Keratinocyte (primary cell): ENCODE measurements at regions not wholly inside any gene's neighbourhood (a gene's known extent, or its start where the extent isn't known, plus 50 kb on each side); places are given as distances from the start of the nearest gene placed in this dataset.

Experiments
- DNase-seq: peaks from one replicate; pipeline ENCODE4 v3.0.0-alpha.2; 2011; ENCODE audit warnings: low read depth, missing footprints, low spot score
- FAIRE-seq: peaks from 2 replicates; lab custom pipeline; 2011; peaks lifted over from hg19 to GRCh38; lab: Jason Lieb, UNC
- H2AFZ ChIP-seq: 2 replicates; pipeline ENCODE4 v1.6.0; 2012; ENCODE audit warnings: low read length, control low read depth, inconsistent platforms; ENCODE audit not compliant: control insufficient read depth
- H3K27ac ChIP-seq: 2 replicates; pipeline ENCODE4 v1.5.1; 2011; ENCODE audit warnings: low read length; ENCODE audit not compliant: control insufficient read depth, insufficient read depth
- H3K27me3 ChIP-seq: 3 replicates; pipeline ENCODE4 v1.6.0; 2011; ENCODE audit warnings: low read length; ENCODE audit not compliant: control insufficient read depth, insufficient read depth; ENCODE audit errors: extremely low read depth
- H3K36me3 ChIP-seq, 2 experiments: 2 replicates in 1 of 2; 3 replicates in 1 of 2; pipeline ENCODE4 v1.5.1; 2011; ENCODE audit warnings: low read length in 2 of 2, mild to moderate bottlenecking in 1 of 2; ENCODE audit not compliant: control insufficient read depth in 2 of 2, insufficient read depth in 2 of 2; ENCODE audit errors: extremely low read depth in 1 of 2
- H3K4me1 ChIP-seq: 3 replicates; pipeline ENCODE4 v1.5.1; 2011; ENCODE audit warnings: low read length; ENCODE audit not compliant: control insufficient read depth, insufficient read depth; ENCODE audit errors: extremely low read depth
- H3K4me2 ChIP-seq: 3 replicates; pipeline ENCODE4 v1.6.0; 2011; ENCODE audit warnings: low read depth, low read length; ENCODE audit not compliant: control insufficient read depth, insufficient read depth; ENCODE audit errors: extremely low read depth
- H3K4me3 ChIP-seq, 3 experiments: fragments of 200-600 bp in 1 of 3; sonication (generic) in 1 of 3; 2 replicates in 2 of 3; 3 replicates in 1 of 3; pipeline ENCODE4 v1.5.1; 2011 to 2016; ENCODE audit warnings: low read length in 3 of 3, mild to moderate bottlenecking in 3 of 3, control low read depth in 2 of 3, inconsistent platforms in 1 of 3, low read depth in 1 of 3, mixed read lengths in 1 of 3, mixed run types in 1 of 3, moderate library complexity in 1 of 3; ENCODE audit not compliant: control insufficient read depth in 2 of 3, insufficient read depth in 2 of 3; ENCODE audit errors: extremely low read depth in 1 of 3
- H3K79me2 ChIP-seq: 2 replicates; pipeline ENCODE4 v1.6.0; 2012; ENCODE audit warnings: low read length; ENCODE audit not compliant: control insufficient read depth, insufficient read depth
- H3K9ac ChIP-seq: 3 replicates; pipeline ENCODE4 v1.6.0; 2011; ENCODE audit warnings: low read length; ENCODE audit not compliant: control insufficient read depth, insufficient read depth; ENCODE audit errors: extremely low read depth
- H3K9me1 ChIP-seq: 3 replicates; pipeline ENCODE4 v1.6.0; 2011; ENCODE audit warnings: low read length; ENCODE audit not compliant: control insufficient read depth, insufficient read depth; ENCODE audit errors: extremely low read depth
- H3K9me3 ChIP-seq: 2 replicates; pipeline ENCODE4 v1.5.1; 2012; ENCODE audit warnings: low read depth, low read length; ENCODE audit not compliant: control insufficient read depth
- H4K20me1 ChIP-seq: 3 replicates; pipeline ENCODE4 v1.6.0; 2011; ENCODE audit warnings: low read length; ENCODE audit not compliant: control insufficient read depth, insufficient read depth; ENCODE audit errors: extremely low read depth
- CTCF ChIP-seq, 3 experiments: IDR thresholded peaks in 1 of 3; conservative IDR thresholded peaks in 1 of 3; optimal IDR thresholded peaks in 1 of 3; 2 replicates in 2 of 3; 3 replicates in 1 of 3; pipeline versions ENCODE3 to v1.5.1; 2011; ENCODE audit warnings: low read length in 3 of 3, mild to moderate bottlenecking in 3 of 3, moderate library complexity in 2 of 3, control low read depth in 1 of 3, inconsistent platforms in 1 of 3; ENCODE audit not compliant: insufficient read depth in 2 of 3; ENCODE audit errors: extremely low read depth in 1 of 3
- EZH2 ChIP-seq: IDR thresholded peaks from one replicate; pipeline ENCODE4 v1.6.1; 2012; ENCODE audit warnings: inconsistent platforms, mild to moderate bottlenecking, low read length, moderate library complexity
- dilution Hi-C: fragments of 300-500 bp; cut with MboI; formaldehyde crosslinking; loops from one replicate; pipeline ENCODE4 v1.7.0; 2020; ENCODE audit warnings: low sequenced_read_pairs; ENCODE audit not compliant: extremely low pct_ligation_motif_present

GRCh38 chr7:25055520-25056220 lies 69.4 kb downstream of the CYCS start:
- Histone ChIP-seq H3K27me3 (no peaks in the 10 kb centered on the region), H3K9me1 (no peaks in the 10 kb centered on the region), H2AFZ (no peak overlapping the region), H3K4me1 (no peaks in the 10 kb centered on the region), H3K36me3 (no peaks in the 10 kb centered on the region), H3K9me3 (no peaks in the 10 kb centered on the region), H3K79me2 (no peaks in the 10 kb centered on the region), H3K4me3 (no peak overlapping the region), H3K9ac (no peak overlapping the region), H3K27ac (no peak overlapping the region), H4K20me1 (no peaks in the 10 kb centered on the region), H3K4me2 (no peak overlapping the region)
- DNase-seq (no peak), FAIRE-seq (no peak)
- TF ChIP-seq CTCF (optimal IDR thresholded peaks at IDR 0.05 in 1 of 3, IDR thresholded peaks at IDR 0.05 in 1 of 3, conservative IDR thresholded peaks at IDR 0.05 in 1 of 3; ENCODE audit: extremely low read depth in 1 of 3, insufficient read depth in 2 of 3, low read length in 3 of 3) (no peak), EZH2 (no peak)
- dilution Hi-C loops = no loop called here

- no peaks in the 10 kb centered on the region for H3K27me3 ChIP-seq
- no peak overlapping the region for H3K27ac ChIP-seq
- no peaks in the 10 kb centered on the region for H3K9me1 ChIP-seq
- H4K20me1 ChIP-seq = no peaks in the 10 kb centered on the region
- no peak overlapping the region for H2AFZ ChIP-seq
- H3K9me3 ChIP-seq = no peaks in the 10 kb centered on the region
- no peaks in the 10 kb centered on the region for H3K4me1 ChIP-seq
- no peak overlapping the region for H3K4me2 ChIP-seq
- FAIRE-seq (no peak), DNase-seq (no peak)
- no peak overlapping the region for H3K9ac ChIP-seq
- no peak overlapping the region for H3K4me3 ChIP-seq
- TF ChIP-seq EZH2 = no peak
- TF ChIP-seq CTCF (optimal IDR thresholded peaks at IDR 0.05 in 1 of 3, IDR thresholded peaks at IDR 0.05 in 1 of 3, conservative IDR thresholded peaks at IDR 0.05 in 1 of 3; ENCODE audit: extremely low read depth in 1 of 3, insufficient read depth in 2 of 3, low read length in 3 of 3) = no peak
- no peaks in the 10 kb centered on the region for H3K79me2 ChIP-seq
- H3K36me3 ChIP-seq = no peaks in the 10 kb centered on the region
- dilution Hi-C loops = no loop called here
Measured at GRCh38 chr7:25054819-25055519, 70.1 kb downstream of the CYCS start.
